Heart left ventricle (tissue), 16 donors: ENCODE measurements at regions not wholly inside any gene's neighbourhood (a gene's known extent, or its start where the extent isn't known, plus 50 kb on each side); places are given as distances from the start of the nearest gene placed in this dataset.

Experiments
- ATAC-seq, 4 donors: fragments of 200-7000 bp; cut with Tn5 transposase; one replicate each; pipeline ENCODE4 v1.9.1; 2020 to 2022; ENCODE audit warnings: moderate library complexity in 4 of 4, mild to moderate bottlenecking in 3 of 4, moderate number of reproducible peaks in 1 of 4
- DNase-seq, 5 donors: peaks; one replicate each; pipeline ENCODE4 v3.0.0-alpha.2; 2020
- H3K27ac ChIP-seq, 12 donors: fragments of 200-600 bp; sonication (generic) in 4 of 12; one replicate each; pipeline versions ENCODE4 v1.5.0 to v1.8.0; 2016 to 2022; ENCODE audit warnings: mild to moderate bottlenecking in 2 of 12
- H3K27me3 ChIP-seq, 9 donors: fragments of 200-600 bp; sonication (generic) in 2 of 9; one replicate each; pipeline versions ENCODE4 v1.5.1 to v1.8.0; 2016 to 2022; ENCODE audit warnings: mild to moderate bottlenecking in 3 of 9
- H3K36me3 ChIP-seq, 9 donors: fragments of 200-600 bp; sonication (generic) in 2 of 9; one replicate each; pipeline versions ENCODE4 v1.5.0 to v1.8.0; 2018 to 2022; ENCODE audit warnings: mild to moderate bottlenecking in 2 of 9
- H3K4me1 ChIP-seq, 12 donors: fragments of 200-600 bp; sonication (generic) in 4 of 12; one replicate each; pipeline versions ENCODE4 v1.5.0 to v1.8.0; 2016 to 2022; ENCODE audit warnings: mild to moderate bottlenecking in 3 of 12
- H3K4me3 ChIP-seq, 12 donors: fragments of 200-600 bp; sonication (generic) in 4 of 12; one replicate each; pipeline versions ENCODE4 v1.5.0 to v1.8.0; 2017 to 2022; ENCODE audit warnings: mild to moderate bottlenecking in 9 of 12, moderate library complexity in 4 of 12
- H3K9me3 ChIP-seq, 12 donors: fragments of 200-600 bp; sonication (generic) in 4 of 12; one replicate each; pipeline versions ENCODE4 v1.5.0 to v1.8.0; 2016 to 2022; ENCODE audit warnings: mild to moderate bottlenecking in 1 of 12
- POLR2A ChIP-seq, 2 donors: fragments of 450-650 bp; IDR thresholded peaks; one replicate each; pipeline ENCODE4 v1.6.1; 2017; ENCODE audit warnings: antibody characterized with exemption in 2 of 2, mild to moderate bottlenecking in 2 of 2, moderate library complexity in 2 of 2
- WGBS, 4 donors: extraction: QIAGEN DNeasy Blood & Tissue Kit in 2 of 4; methylation state at CpG; one replicate each; pipeline versions ENCODE4 v1.1.5 to v1.1.7; 2013 to 2018; 5-methylcytosine and 5-hydroxymethylcytosine counted together
- intact Hi-C, 10 donors: fragments of 100-400 bp; cut with DNase I; formaldehyde crosslinking; loops; one replicate each; pipeline versions ENCODE4 v1.11.1 to v1.14.2; 2022
- TF ChIP-seq, protein P1 (sequence below), 12 donors: fragments of 200-600 bp; sonication (generic) in 4 of 12; IDR thresholded peaks; one replicate each; pipeline versions ENCODE4 v1.5.0 to v1.8.0; 2018 to 2022; ENCODE audit warnings: antibody characterized with exemption in 12 of 12, mild to moderate bottlenecking in 5 of 12
- donor health status: ischemic (EF 13 %, LVEDD 7.1; RV severe dilation, severe dysfunction).
- donor health status: healthy with polysubstance abuse.
- donor health status: DM: no; HTN: yes; CAD: no.
- donor health status: DM: no; HTN: no; CAD: no.
- donor health status: ischemic (EF 25% LVEDD 6.9; RV normal size, moderate dysfunction).
- donor health status: ischemic (EF 25% LVEDD 5.7; RV mildly dilated, moderate dysfunction).
- donor health status: healthy.
- donor health status: DM: yes; HTN: yes; CAD: no.
- donor health status: ischemic (EF 35%, LVEDD 5.7; RV mildly dilated, moderate dysfunction).
- donor health status: nonischemic (EF 11% LVEDD 7.7; RV severe dilation, severe dysfunction).
- donor health status: DM: yes; HTN: yes; CAD: no.
- donor health status: PGD.
- donor health status: ischemic (EF 29% LVEDD 5.4; RV normal size, mild dysfunction).
- donor health status: nonischemic (EF 23%, LVEDD 6.1; RV moderate dilation, normal function).

DNA sequence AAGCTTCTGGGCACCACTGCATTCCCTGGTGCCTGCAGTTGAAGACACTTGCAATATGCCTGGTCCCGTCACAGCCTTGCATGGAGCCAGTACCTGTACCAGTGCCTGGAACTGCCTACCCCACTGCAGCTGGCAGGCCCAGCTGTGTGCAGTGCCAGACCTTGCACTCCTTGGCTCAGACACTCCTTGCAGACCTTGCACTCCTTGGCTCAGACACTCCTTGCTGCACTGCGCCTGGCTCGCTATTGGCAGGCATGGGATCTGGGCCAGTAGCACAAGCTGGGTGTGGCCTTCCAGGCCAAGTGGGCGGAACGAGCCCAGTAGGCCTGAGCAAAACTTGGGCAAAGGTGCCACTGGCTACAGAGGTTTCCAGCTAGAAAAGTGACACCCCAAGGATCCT is 1189.1 kb downstream of the GRIK2 start:
- no peaks in the 10 kb centered on the region for H3K27me3 ChIP-seq
- no peak for ATAC-seq
- peaks cover 0 to 31% (median 0%) of the 10 kb centered on the region in 12 donors for H3K9me3 ChIP-seq
- intact Hi-C loops = no loop called here
- TF ChIP-seq POLR2A (IDR thresholded peaks at IDR 0.05) = no peak
- TF ChIP-seq, protein P1, sequence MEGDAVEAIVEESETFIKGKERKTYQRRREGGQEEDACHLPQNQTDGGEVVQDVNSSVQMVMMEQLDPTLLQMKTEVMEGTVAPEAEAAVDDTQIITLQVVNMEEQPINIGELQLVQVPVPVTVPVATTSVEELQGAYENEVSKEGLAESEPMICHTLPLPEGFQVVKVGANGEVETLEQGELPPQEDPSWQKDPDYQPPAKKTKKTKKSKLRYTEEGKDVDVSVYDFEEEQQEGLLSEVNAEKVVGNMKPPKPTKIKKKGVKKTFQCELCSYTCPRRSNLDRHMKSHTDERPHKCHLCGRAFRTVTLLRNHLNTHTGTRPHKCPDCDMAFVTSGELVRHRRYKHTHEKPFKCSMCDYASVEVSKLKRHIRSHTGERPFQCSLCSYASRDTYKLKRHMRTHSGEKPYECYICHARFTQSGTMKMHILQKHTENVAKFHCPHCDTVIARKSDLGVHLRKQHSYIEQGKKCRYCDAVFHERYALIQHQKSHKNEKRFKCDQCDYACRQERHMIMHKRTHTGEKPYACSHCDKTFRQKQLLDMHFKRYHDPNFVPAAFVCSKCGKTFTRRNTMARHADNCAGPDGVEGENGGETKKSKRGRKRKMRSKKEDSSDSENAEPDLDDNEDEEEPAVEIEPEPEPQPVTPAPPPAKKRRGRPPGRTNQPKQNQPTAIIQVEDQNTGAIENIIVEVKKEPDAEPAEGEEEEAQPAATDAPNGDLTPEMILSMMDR (IDR thresholded peaks at IDR 0.05) = no peak
- WGBS, 4 donors = 79 to 85% (median 82%) methylated on average over 4 to 5 of the region's 5 CpGs
- DNase-seq = peak in 2 of 5 donors; percentile 19 to 51
- no peaks in the 10 kb centered on the region for H3K4me1 ChIP-seq
- no peak overlapping the region for H3K4me3 ChIP-seq
- H3K27ac ChIP-seq = no peak overlapping the region
- H3K36me3 ChIP-seq = no peaks in the 10 kb centered on the region

DNA sequence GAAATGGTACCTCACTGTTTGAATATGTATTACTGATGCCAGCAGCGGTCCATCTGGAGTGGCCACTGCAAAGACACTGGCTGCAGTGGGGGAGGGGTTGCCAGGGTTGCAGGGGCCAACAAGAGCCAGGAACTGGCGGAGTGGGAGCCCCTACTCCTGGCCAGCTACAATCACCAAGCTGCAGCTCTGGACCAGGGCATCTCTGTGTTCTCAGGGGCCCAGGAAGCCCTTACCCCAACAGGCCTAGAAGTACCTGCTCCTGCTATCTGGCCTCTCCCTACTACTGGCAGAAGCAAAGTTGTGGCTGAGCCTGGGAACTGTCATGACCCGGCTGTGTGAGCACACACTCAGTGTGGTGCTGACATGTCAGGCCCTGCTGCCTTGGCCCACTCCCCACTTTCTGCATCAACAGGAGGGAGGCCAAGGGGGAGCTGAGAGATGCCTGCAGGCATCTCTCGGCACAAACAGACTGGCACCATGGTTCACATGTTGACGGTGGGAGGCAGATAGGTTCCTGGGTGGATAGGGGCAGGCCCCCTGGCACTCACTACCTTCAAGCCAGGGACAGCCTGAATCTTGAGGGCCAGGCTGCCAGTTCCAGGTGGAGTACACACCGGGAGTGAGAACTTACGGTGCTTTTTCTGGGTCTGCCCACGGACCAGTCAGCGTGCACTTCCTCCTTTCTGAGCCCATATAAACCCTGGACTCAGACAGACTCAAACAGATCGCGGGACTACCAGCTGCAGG is 1188.0 kb downstream of the GRIK2 start:
- no peak for DNase-seq
- Histone ChIP-seq H3K27ac (no peak overlapping the region), H3K4me3 (no peak overlapping the region), H3K9me3 (peaks cover 0 to 31% (median 0%) of the 10 kb centered on the region in 12 donors), H3K4me1 (no peaks in the 10 kb centered on the region), H3K27me3 (no peaks in the 10 kb centered on the region), H3K36me3 (no peaks in the 10 kb centered on the region)
- ATAC-seq = peak in 1 of 4 donors; percentile 18
- intact Hi-C loops = no loop called here
- TF ChIP-seq POLR2A (IDR thresholded peaks at IDR 0.05) = no peak
- TF ChIP-seq, protein P1 (IDR thresholded peaks at IDR 0.05) = no peak
- 84 to 88% (median 85%) methylated on average over 9 to 11 of the region's 11 CpGs for WGBS, 4 donors

DNA sequence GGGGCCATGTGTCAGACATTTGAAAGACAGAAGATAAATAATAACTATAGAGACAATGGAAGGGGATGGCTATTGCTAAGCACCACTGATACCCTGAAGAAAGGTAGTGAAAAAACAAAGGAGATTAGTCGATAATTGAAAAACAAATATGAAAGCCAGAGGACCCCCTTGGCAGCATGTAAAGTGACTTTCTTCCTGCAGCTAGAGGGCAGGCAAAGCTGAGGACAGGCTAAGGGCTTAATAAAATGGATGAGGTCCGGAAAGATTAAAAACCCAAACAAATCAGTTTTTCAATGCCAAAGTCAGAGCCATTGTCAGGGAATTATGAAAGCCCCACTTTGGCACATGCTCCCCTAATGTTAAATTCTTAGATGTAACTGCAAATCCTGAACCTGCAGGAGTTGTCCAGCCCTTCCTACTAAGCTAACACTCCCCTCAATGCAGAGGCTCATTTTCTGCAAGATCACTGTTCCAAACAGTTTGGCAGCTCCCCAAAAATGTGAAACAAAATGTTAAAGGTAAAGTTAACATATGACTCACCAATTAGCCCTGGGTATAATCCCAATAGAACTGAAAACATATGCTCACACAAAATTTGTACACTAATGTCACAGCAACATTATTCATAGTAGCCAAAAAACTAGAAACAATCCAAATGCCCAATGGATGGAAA is 1177.9 kb downstream of the GRIK2 start:
- ATAC-seq (no peak), DNase-seq (no peak)
- H3K4me1 ChIP-seq = no peaks in the 10 kb centered on the region
- no peak overlapping the region for H3K27ac ChIP-seq
- no peaks in the 10 kb centered on the region for H3K36me3 ChIP-seq
- no peaks in the 10 kb centered on the region for H3K9me3 ChIP-seq
- TF ChIP-seq, protein P1 (IDR thresholded peaks at IDR 0.05) = no peak
- TF ChIP-seq POLR2A (IDR thresholded peaks at IDR 0.05) = no peak
- 70 to 77% (median 70%) methylated on average over 2 of the region's 2 CpGs for WGBS, 4 donors
- intact Hi-C loops = no loop called here
- no peaks in the 10 kb centered on the region for H3K27me3 ChIP-seq
- no peak overlapping the region for H3K4me3 ChIP-seq

DNA sequence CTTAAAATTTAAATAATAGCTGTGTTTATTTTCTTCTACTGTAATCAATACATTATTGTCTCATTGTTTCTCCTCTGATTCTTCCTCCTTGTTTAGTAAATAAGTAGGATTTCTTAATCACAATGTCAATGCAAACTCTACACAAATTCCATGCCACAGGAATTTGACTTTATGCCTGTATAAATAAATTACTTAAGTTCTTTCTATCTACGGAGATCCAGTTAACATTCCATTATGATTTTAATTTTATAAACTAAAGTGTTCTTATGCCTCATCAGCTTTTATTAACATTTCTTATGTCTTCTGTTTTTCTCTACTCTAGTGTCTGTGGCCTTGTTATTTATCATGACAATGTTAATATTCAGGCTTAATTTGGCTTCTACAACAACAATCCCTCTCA is 1169.2 kb downstream of the GRIK2 start:
- Histone ChIP-seq H3K27me3 (no peaks in the 10 kb centered on the region), H3K4me1 (no peaks in the 10 kb centered on the region), H3K4me3 (no peak overlapping the region), H3K9me3 (no peaks in the 10 kb centered on the region), H3K36me3 (no peaks in the 10 kb centered on the region), H3K27ac (no peak overlapping the region)
- intact Hi-C loops = no loop called here
- TF ChIP-seq, protein P1 (IDR thresholded peaks at IDR 0.05) = no peak
- no peak for TF ChIP-seq POLR2A (IDR thresholded peaks at IDR 0.05)
- DNase-seq (no peak), ATAC-seq (no peak)
- WGBS, 4 donors = 56 to 64% (median 59%) methylated on average over 1 of the region's 1 CpG
